Activated CD8-positive, alpha-beta memory T cell treated with anti-CD3 and anti-CD28 coated beads for 4 hours (primary cell): ENCODE measurements at regions not wholly inside any gene's neighbourhood (a gene's known extent, or its start where the extent isn't known, plus 50 kb on each side); places are given as distances from the start of the nearest gene placed in this dataset.
"Not testable (repeated sequence)": the region's sequence is repeated elsewhere in the genome, so short reads cannot be mapped to it uniquely, and the experiment has no call there.

Source experiments
- DNase-seq, 2 donors: peaks; one replicate each; pipeline ENCODE4 v3.0.0-alpha.2; 2020; ENCODE audit warnings: low read depth in 2 of 2

DNA sequence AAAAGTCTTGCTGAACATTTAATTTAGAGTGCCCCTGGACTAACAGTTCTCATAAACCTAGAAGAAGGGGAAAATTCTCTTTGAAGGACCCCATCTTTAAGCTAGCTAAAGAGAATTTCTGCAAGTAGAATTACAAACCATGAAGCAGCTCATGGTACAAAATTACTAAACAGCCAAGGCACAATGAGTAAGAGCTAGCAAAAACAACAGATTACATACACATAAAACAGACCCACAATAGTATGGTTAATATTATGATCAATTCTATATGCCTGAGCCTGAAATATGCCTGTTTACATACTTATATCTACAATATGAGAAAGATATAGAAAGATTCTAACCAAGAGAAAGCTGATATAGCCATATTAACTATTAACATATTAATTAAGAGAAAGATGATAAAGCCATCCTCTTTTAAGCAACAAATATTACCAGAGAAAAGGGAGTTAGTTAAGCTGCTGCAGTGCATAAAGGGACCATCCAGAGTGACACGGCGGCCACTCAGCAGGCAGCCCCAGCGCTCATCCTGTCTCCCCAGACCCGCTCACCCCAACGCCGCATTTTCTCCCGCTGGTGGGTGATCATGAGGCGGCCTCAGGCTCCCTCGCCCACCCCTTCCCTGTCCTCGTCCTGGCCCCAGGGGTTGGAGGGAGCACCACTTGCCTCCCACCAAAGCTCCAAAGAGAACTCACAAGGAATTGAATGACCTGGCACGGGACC is 98.4 kb upstream of the CARMIL1 start:
- no peak for DNase-seq

DNA sequence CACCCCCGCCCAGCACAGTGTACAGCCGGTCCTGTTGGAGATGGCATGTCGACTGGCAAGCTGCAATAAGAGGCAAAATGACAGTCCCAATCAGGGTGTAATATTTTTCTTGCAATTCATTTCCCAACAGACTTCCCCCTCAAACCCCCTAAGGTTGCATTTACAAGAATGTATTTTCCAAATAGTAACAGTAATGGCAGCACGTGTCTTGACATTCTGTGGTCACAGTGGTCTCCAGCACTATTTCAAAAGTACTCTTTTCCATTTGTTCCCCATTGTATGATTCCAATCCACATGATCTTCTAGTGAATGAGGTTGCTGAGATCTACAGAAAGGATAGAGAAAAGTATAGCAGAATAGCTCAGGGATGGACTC is 97.8 kb upstream of the CARMIL1 start:
- no peak for DNase-seq

DNA sequence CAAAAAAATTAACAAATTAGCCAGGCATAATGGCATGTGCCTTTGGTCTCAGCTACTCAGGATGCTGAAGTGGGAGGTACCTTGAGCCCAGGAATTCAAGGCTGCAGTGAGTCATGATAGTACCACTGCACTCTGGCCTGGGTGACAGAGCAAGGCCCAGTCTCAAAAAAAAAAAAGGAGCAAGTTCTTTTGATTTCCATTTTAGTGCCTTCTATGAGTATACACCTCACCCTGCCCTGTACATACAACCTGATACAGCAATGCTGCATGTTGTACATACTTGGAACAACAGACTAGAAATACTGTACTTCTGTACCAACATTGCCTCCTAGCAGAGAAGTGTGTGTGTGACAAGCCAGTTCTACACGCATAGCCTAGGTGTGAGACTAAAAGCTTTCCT is 97.3 kb upstream of the CARMIL1 start:
- no peak for DNase-seq

DNA sequence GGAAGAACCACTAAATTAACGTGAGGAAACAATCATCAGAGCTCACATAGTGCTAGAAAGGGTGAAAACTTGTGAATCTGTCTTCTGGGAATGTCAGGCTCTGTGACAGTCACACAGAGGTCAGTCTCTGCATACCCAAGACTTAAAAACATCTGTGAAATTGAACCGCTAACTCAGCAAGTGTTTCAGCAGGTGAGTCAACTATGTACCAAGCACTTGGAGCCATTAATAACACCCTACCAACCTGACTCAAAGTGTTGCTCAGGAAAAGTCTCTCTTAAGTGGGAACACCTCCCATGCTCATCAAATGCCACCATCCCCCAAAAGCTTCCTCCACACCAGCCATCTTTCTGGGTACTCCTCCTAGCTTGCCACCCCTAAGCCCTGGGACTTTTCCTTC is 92.3 kb upstream of the CARMIL1 start:
- no peak for DNase-seq

DNA sequence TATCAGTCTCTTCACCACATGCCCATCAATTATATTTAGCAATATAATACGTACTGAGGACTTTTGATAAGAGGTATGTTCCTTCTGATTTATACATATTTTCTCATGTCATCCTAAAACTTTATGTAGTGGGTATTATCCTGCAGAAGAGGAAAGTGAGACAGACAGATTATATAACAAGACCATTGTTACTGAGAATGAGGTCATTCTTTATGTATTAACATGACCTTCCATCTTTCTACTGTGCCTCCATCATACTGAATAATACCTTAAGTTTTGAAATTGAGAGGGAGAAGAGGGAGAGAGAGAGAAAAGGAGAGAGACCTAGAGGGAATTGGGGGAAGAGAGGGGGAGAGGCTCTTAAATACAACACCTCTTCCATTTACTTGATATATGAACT is 90.9 kb upstream of the CARMIL1 start:
- DNase-seq, result no peak

DNA sequence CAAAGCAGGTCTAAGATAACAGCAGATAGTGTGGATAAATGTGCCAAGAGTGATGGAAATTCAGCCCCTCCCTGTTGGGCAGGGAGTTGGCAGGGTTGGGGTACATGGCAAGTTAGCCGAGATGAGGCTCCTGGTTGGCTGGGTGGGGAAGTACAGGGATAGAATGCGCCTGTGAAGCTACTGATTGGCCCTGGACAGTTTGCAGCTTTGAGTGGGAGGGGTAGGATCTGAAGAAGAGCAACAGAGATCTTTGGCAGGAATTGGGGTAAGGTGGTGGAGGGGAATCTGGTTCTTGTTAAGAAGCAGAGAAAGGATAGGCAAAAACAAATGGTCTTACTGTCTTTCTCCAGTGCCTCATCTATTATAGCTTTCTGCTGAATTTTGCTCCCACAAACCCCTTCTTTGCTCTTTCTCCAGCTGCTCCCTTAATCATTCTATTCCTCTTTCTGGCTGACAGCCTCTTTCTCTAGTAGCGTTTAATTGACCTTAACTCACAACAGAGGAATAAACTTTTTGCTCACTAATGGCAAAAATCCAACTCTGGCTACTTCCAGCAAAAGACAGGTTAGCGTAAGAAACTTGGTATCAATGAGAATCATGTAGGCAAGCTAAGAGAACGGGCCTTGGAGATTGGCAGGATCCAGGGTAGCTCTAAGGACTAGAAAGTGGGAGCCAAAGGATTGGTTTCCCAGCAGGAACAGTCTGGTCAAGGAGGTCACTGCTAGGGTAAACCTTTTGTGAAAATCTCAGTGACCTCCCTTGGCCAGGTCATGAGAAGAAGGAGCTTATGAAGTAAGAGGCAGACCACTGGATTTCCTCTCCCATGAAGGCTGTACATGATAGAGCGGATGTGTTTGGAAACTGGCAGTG is 86.3 kb upstream of the CARMIL1 start:
- no peak for DNase-seq

DNA sequence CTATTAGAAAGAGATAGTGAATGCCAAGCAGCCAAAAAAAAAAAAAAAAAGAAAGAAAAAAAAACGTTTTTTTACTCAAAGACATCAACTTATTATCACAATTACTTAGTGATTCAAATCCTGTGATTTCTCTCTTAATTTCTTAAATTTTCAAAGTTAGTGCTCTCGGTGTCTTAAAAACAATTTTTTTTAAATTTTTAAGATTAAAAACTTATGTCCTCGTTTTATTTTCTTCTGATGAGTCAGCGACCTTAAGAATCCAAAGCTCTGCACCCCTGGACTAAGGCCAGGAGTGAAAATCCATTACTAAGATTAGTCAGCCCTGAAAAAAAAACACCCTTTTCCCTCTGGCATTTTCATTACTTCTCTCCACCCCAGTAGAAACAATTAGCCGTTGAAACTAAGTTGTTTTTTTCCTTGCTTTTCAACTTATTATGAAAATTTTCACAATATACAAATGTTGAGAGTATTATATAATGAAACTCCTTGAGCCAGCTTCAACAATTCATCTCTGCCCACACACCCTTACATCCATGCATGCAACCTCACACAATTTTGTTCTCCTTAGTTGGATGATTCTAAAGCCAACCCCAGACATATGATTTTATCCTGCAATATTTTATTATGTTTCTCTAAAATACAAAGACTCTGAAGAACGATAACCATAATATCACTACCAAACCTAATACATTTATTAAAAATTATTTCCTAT is 85.6 kb upstream of the CARMIL1 start:
- DNase-seq, result no peak

DNA sequence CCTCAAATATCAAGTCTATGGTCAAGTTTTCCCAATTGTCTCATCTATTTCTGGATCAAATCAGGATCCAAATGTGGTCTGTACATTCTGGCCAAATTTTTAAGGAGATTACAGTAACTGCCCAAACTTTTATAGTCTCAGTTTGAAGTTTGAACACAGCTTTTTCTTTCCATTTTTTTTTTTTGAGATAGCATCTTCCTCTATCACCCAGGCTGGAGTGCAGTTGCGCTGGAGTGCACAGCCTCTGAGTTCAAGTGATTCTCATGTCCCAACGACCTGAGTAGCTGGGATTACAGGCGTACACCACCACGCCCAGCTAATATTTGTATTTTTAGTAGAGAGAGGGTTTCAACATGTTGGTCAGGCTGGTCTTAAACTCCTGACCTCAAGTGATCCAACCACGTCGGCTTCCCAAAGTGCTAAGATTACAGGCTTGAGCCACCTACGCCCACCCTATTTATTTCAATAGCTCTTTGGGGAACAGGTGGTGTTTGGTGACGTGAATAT is 84.9 kb upstream of the CARMIL1 start:
- DNase-seq, result no peak

DNA sequence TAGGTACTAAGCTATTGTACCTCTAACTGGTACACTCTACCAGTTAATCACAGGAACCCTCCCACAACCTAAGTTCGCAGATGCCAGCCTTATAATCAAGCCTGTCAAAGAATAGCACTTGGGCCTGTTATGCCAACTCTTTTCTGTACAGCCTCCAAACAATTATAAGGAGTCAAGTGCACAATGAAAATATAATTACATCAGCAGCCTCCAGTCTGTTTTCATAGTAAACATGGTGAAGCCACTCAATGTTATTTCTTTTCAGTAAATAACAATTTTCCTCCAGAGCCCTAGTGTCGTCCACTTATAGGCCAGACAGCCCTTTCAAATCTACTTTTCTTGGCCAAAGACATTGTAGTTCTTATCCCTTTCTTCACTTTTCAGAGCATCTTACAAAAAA is 82.7 kb upstream of the CARMIL1 start:
- no peak for DNase-seq

DNA sequence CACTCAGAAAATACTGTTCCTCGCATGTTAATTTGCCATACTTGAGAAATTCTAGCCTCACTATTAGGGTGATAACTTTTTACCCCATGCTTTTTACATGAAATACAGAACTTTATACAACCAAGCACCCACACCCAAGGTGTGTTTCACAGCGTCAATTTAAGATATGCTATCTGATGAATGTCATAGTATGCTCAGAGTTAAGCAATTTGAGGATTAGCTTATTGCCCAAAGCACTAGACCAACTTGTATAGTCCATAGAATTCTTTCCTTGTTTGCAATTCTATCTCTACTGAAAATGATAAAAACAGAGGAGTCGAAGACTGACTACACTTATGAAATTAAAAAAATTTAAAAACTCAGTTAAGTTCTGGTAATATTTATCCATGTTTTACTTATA is 82.1 kb upstream of the CARMIL1 start:
- no peak for DNase-seq

DNA sequence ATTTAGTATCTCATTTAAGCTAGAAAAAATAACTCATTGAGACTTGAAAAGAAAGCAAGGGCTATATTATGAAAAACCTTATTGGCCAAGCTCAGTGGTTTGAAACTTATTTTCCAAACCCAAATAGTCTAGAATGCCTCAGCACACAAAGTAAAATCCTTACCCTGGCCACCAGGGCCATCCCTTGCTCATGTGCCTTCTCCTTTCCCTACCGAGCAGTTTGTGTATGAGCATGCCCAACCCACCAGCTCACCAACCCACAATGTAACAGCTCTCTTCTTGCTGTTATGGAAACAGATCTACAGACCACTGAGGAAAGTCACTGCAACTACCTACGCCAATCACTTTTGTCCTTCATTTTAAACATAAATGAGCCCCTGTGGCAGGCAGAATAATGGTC is 79.6 kb upstream of the CARMIL1 start:
- DNase-seq, result no peak

DNA sequence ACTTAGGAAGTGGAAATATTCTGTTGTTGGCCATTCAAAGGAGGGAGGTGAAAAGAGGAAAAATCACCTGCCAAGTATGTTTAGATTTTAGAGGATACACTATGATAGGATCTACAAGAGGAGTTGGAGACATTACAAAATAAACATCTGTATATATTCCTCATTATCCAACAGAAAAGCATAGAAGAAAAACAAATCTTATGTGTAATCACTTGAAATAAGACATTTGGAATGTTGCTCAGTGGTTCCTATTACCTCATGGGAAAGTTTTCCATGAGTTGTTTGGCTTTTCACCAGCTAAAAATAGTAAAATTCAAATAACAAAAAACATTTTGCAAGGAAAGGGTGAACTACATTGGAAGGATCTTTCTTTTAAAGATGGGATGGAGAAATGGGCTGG is 76.7 kb upstream of the CARMIL1 start:
- DNase-seq, result no peak

DNA sequence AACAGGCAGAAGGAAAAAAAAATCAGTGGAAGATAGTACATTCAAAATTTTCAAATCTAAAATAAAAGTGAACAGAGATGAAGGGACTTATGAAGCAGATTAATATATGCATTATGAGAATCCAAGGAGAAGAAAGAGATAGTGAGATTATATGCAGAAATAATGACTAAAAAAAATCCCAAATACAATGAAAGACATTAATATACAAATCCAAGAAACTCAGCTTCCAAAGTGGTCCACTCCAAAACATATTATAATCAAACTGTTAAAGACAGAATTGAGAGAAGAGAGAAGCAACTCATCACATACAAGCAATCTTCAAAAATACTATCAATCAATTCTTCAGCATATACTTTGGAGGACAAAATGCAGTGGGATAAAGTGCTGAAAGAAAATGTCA is 73.5 kb upstream of the CARMIL1 start:
- DNase-seq, result no peak

DNA sequence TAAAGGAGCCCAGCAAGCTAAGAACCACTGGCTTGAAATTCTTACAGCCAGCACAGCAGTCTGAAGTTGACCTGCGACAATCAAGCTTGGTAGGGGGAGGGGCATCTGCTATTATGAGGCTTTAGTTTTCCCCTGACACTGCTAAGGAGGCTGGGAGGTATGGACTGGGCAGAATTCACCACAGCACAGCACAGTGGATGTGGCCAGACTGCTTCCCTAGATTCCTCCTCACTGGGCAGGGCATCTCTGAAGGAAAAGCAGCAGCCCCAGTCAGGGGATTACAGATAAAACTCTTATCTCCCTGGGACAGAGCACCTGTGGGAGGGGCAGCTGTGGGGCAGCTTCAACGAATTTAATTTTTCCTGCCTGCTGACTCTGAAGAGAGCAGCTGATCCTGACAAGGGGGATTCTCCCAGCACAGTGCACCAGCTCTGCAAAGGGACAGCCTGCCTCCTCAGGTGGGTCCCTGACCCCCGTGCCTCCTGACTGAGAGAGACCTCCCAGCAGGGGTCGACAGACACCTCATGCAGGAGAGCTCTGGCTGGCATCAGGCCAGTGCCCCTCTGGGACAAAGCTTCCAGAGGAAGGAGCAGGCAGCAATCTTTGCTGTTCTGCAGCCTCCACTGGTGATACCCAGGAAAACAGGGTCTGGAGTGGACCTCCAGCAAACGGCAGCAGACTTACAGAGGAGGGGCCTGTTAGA is 71.6 kb upstream of the CARMIL1 start:
- DNase-seq, result not testable (repeated sequence)

DNA sequence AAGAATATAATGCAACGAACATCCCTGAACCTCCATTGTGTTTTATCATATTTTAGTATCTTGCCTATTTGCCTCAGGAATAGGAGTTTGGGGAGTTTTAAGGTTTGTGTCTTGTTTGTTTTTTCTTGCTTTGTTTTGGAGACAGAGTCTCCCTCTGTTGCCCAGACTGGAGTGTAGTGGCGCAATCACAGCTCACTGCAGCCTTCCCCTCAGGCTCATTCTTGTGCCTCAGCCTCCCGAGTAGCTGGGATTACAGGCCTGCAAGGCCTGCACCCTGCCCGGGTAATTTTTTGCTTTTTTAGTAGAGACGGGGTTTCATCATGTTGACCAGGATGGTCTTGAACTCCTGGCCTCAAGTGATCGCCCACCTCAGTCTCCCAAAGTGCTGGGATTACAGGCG is 63.3 kb upstream of the CARMIL1 start:
- no peak for DNase-seq

DNA sequence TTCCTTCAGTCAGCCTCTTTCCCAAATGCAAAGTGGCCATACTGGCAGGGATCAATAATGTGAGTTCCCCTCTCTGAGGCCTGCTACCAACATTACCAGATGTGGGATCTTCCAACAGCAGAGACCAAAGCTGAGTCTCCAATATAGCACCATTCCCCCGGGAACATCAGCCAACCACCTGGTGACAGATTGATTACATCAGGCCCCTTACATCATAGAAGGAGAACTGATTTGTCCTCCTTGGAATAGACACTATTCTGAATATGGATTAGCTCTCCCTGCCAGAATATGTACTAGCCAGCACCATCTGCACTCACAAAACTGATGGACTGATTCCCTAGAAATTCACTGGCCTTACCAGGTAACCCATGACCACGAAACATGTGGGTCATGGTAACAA is 61.9 kb upstream of the CARMIL1 start:
- no peak for DNase-seq

DNA sequence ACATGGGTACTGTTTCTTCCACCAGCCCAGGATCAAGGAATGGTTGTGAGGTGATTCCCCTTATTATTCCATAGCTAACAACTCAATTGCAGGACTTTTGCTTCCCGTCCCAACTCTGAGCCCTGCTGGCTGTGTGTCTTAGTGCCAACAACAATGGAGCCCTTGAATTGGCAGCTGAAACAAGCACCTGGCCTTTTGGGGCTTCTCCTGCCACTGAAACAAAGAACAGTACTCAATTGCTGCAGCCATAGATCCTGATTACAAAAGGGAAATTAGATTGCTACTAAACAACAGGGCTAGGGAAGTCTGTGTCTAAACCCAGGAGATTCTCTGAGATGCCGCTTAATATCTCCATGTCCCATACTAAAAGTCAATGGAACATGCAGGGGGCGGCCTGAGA is 61.3 kb upstream of the CARMIL1 start:
- no peak for DNase-seq

DNA sequence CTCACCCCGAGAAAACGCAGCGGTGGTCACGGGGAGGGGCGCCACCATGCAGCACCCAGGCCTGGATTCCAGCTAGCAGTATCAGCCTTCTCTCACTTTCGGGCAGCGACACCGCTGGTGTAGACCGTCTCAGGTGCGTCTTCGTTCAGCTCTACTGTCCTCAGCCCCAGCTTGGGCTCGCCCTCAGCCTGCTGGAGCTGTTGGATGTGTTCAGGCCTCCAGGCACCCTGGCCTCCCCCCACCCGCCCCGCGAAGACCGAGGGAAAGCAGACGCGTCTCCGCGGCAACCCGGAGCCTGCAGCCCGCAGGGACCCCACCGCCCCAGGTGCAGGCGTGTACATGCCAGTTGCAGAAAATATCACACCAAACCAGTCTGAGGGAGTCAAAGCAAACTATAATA is 60.8 kb upstream of the CARMIL1 start:
- no peak for DNase-seq

DNA sequence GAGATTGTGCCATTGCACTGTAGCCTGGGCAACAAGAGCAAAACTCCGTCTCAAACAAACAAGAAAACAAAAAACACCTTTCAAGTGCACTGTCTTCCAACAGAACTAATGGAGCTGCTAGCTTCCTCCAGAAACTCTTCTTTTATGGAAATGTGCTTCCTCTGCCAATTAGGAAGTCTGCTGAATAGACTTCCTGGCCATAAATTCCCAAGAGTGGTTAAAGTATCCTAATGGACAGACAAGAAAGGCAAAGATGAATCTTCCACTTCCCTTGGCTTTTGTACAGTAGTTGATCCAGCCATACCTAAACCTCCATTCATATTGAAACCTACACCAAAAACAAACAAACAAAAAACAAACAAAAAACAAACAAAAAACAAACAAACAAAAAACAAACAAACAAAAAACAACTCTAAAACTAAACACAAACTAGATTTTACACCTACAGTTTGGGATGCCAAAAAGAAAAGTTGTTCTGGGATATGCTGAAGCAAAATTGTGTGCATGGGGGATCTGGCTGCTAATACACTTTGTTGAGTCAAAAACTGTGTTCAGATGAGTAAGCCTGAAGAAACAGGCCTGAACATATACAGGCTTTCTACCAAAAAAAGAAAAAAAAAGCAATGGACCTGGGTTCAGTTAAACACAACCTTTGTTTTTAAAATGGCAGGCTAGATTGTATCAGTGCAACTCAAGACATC is 59.8 kb upstream of the CARMIL1 start:
- DNase-seq, result no peak

DNA sequence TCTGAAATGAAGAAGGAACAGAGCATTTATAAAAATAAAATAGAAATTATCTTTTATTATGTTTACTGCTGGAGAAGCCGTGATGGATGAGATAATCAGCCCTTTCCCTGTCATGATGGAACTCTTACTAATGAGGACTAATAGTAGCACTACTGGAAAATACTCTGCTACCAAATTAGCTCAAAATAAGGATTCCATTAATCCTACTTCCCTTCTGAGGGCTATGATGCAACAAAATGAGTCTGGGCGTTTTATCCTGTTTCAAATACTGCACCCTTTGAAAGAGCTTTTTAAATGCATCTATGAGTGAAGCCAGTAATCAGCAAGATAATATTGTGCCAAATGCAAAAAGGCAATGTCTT is 59.3 kb upstream of the CARMIL1 start:
- no peak for DNase-seq

DNA sequence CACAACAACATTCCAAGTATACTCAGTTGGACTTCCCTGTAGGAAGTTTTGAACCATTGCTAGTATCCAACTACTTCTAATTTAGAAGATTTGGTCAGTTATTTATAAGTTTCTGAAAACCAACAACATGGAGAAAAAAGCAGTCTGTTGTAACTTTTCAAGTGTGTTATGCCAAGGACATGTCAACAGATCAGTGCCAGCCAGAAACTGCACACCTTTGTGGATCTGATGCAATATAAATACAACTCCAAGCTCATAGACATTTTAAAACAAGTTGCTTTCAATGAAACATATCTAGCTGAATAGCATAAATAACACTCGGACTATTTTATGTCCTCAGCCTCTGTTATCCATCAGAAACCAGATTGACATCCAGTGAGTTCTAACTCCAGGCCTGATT is 58.3 kb upstream of the CARMIL1 start:
- no peak for DNase-seq
